ENCODE measurements at regions not wholly inside any gene's neighbourhood (a gene's known extent, or its start where the extent isn't known, plus 50 kb on each side); places are given as distances from the start of the nearest gene placed in this dataset.

DNA sequence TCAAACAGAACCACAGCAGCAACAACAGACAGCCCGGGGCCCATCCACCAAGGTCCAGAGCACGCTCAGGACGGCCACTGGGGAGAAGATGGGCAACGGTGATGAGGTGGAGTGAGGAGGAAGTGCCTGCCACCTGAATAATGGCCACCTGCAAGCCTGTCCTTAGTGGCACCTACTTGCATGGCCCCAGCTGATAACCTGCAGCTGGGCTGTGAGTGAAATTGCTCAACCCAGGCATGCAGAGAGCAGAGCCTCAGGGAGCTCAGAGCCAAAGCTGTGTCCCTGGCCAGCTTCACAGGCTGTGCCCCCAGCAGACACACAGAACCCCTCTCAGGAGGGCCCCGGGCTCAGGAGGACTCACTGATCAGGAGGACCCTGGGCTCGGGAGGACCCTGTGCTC, 102.4 kb upstream of the ADRA2C start:
- ATAC-seq: no peak
- no peak for DNase-seq
- Histone ChIP-seq H3K9me3 (peaks cover 0 to 7% (median 0%) of the 10 kb centered on the region in 3 donors), H3K4me3 (no peak overlapping the region), H3K36me3 (replicated peaks in 1 of 2; ENCODE audit: insufficient read depth in 1 of 2, low read depth in 2 of 2) (no peaks in the 10 kb centered on the region), H3K4me1 (no peaks in the 10 kb centered on the region), H3K27me3 (no peaks in the 10 kb centered on the region), H3K27ac (no peak overlapping the region)
- intact Hi-C loops (cut with DNase I): no loop called here
- 52 to 61% methylated on average over 3 to 6 of the region's 6 CpGs for WGBS, 2 donors
- TF ChIP-seq CTCF (IDR thresholded peaks at IDR 0.05) (no peak), POLR2A (IDR thresholded peaks at IDR 0.05) (no peak)

- Histone ChIP-seq H3K27me3 (no peaks in the 10 kb centered on the region), H3K27ac (no peak overlapping the region), H3K9me3 (peaks cover 0 to 7% (median 0%) of the 10 kb centered on the region in 3 donors), H3K36me3 (replicated peaks in 1 of 2; ENCODE audit: insufficient read depth in 1 of 2, low read depth in 2 of 2) (no peaks in the 10 kb centered on the region), H3K4me1 (no peaks in the 10 kb centered on the region), H3K4me3 (no peak overlapping the region)
- 65% methylated on average over 16 of the region's 16 CpGs for WGBS, 2 donors
- TF ChIP-seq CTCF (IDR thresholded peaks at IDR 0.05): no peak
- TF ChIP-seq POLR2A (IDR thresholded peaks at IDR 0.05): no peak
- no peak for ATAC-seq
- DNase-seq: no peak
- intact Hi-C loops (cut with DNase I): no loop called here
Observed at GRCh38 chr4:3662516-3662915, 103.7 kb upstream of the ADRA2C start.

GRCh38 chr4:3661989-3662388, 104.2 kb upstream of the ADRA2C start:
- intact Hi-C loops (cut with DNase I): no loop called here
- WGBS, 2 donors: 48 to 69% methylated on average over 14 of the region's 14 CpGs

GRCh38 chr4:3660928-3661515, 105.2 kb upstream of the ADRA2C start:
- TF ChIP-seq POLR2A (IDR thresholded peaks at IDR 0.05) (no peak), CTCF (IDR thresholded peaks at IDR 0.05) (no peak)
- ATAC-seq: no peak

More at GRCh38 chr4:3661989-3662388, 104.2 kb upstream of the ADRA2C start:
- no peak for ATAC-seq
- H3K36me3 ChIP-seq (replicated peaks in 1 of 2; ENCODE audit: insufficient read depth in 1 of 2, low read depth in 2 of 2): no peaks in the 10 kb centered on the region
- DNase-seq: no peak
- H3K27ac ChIP-seq: no peak overlapping the region
- no peaks in the 10 kb centered on the region for H3K4me1 ChIP-seq
- no peaks in the 10 kb centered on the region for H3K27me3 ChIP-seq
- peaks cover 0 to 1% (median 0%) of the 10 kb centered on the region in 3 donors for H3K9me3 ChIP-seq
- TF ChIP-seq CTCF (IDR thresholded peaks at IDR 0.05) (no peak), POLR2A (IDR thresholded peaks at IDR 0.05) (no peak)
- H3K4me3 ChIP-seq: no peak overlapping the region

More at GRCh38 chr4:3660928-3661515, 105.2 kb upstream of the ADRA2C start:
- intact Hi-C loops (cut with DNase I): no loop called here
- Histone ChIP-seq H3K27ac (no peak overlapping the region), H3K4me3 (no peak overlapping the region), H3K4me1 (no peaks in the 10 kb centered on the region), H3K27me3 (no peaks in the 10 kb centered on the region), H3K36me3 (replicated peaks in 1 of 2; ENCODE audit: insufficient read depth in 1 of 2, low read depth in 2 of 2) (no peaks in the 10 kb centered on the region), H3K9me3 (no peaks in the 10 kb centered on the region)
- DNase-seq: no peak
- 75 to 88% methylated on average over 4 to 12 of the region's 13 CpGs for WGBS, 2 donors

Measured in body of pancreas (tissue), 4 donors.